D721Med (cell line): ENCODE measurements at regions not wholly inside any gene's neighbourhood (a gene's known extent, or its start where the extent isn't known, plus 50 kb on each side); places are given as distances from the start of the nearest gene placed in this dataset.

Experiments used
- DNase-seq: peaks from one replicate; pipeline ENCODE4 v3.0.0; 2011; ENCODE audit warnings: low spot score; ENCODE audit not compliant: insufficient read length
- FAIRE-seq: peaks from 2 replicates; lab custom pipeline; 2011; peaks lifted over from hg19 to GRCh38; lab: Jason Lieb, UNC
- CTCF ChIP-seq: IDR thresholded peaks from 2 replicates; pipeline ENCODE4 v1.5.1; 2012; ENCODE audit warnings: mild to moderate bottlenecking, control low read depth; ENCODE audit not compliant: insufficient read depth; ENCODE audit errors: missing control alignments

- TF ChIP-seq CTCF: peak; percentile 40
- FAIRE-seq (no peak), DNase-seq (no peak)
Measured at GRCh38 chr5:41641621-41642020, 131.2 kb upstream of the PLCXD3 start.

GRCh38 chr5:41638685-41639084 lies 128.3 kb upstream of the PLCXD3 start:
- FAIRE-seq: no peak
- no peak for DNase-seq
- TF ChIP-seq CTCF: no peak

- DNase-seq (no peak), FAIRE-seq (no peak)
- peak; percentile 12 for TF ChIP-seq CTCF
Measured at GRCh38 chr5:41637869-41638268, 127.5 kb upstream of the PLCXD3 start.

- FAIRE-seq (no peak), DNase-seq (no peak)
- TF ChIP-seq CTCF: no peak
Measured at GRCh38 chr5:41637424-41637823, 127.0 kb upstream of the PLCXD3 start.

GRCh38 chr5:41636605-41637004 lies 126.2 kb upstream of the PLCXD3 start:
- DNase-seq: no peak
- FAIRE-seq: no peak
- TF ChIP-seq CTCF: no peak

GRCh38 chr5:41629897-41630296 lies 119.5 kb upstream of the PLCXD3 start:
- FAIRE-seq: no peak
- no peak for DNase-seq
- no peak for TF ChIP-seq CTCF

- no peak for DNase-seq
- TF ChIP-seq CTCF: no peak
- FAIRE-seq: no peak
Measured at GRCh38 chr5:41625571-41625970, 115.2 kb upstream of the PLCXD3 start.
